Activated naive CD8-positive, alpha-beta T cell treated with anti-CD3 and anti-CD28 coated beads for 36 hours (primary cell): ENCODE measurements at regions not wholly inside any gene's neighbourhood (a gene's known extent, or its start where the extent isn't known, plus 50 kb on each side); places are given as distances from the start of the nearest gene placed in this dataset.

Experiments
- DNase-seq: peaks from one replicate; pipeline ENCODE4 v3.0.0; 2021
- H3K27ac Mint-ChIP-seq: one replicate; pipeline ENCODE4 v1.8.0; 2022; ENCODE audit warnings: mild to moderate bottlenecking, moderate library complexity, mixed read lengths
- H3K27me3 Mint-ChIP-seq: one replicate; pipeline ENCODE4 v1.8.0; 2022; ENCODE audit warnings: mild to moderate bottlenecking, mixed read lengths
- H3K36me3 Mint-ChIP-seq: one replicate; pipeline ENCODE4 v1.8.0; 2021; ENCODE audit warnings: mild to moderate bottlenecking, mixed read lengths
- H3K4me1 Mint-ChIP-seq: one replicate; pipeline ENCODE4 v1.8.0; 2021; ENCODE audit warnings: mixed read lengths
- H3K4me3 Mint-ChIP-seq: one replicate; pipeline ENCODE4 v1.8.0; 2022; ENCODE audit warnings: mild to moderate bottlenecking, moderate library complexity, mixed read lengths
- H3K9me3 Mint-ChIP-seq: one replicate; pipeline ENCODE4 v1.8.0; 2022; ENCODE audit warnings: mixed read lengths

GRCh38 chr2:201962774-201963562, 70.7 kb upstream of the FZD7 start:
- H3K9me3 Mint-ChIP-seq, result no peaks in the 10 kb centered on the region
- no peaks in the 10 kb centered on the region for H3K27me3 Mint-ChIP-seq
- no peaks in the 10 kb centered on the region for H3K36me3 Mint-ChIP-seq
- H3K4me3 Mint-ChIP-seq, result no peak overlapping the region
- H3K27ac Mint-ChIP-seq, result no peak overlapping the region
- DNase-seq, result no peak
- H3K4me1 Mint-ChIP-seq, result no peaks in the 10 kb centered on the region

GRCh38 chr2:201964011-201964410, 69.6 kb upstream of the FZD7 start:
- no peaks in the 10 kb centered on the region for H3K9me3 Mint-ChIP-seq
- no peak for DNase-seq
- H3K4me1 Mint-ChIP-seq, result no peaks in the 10 kb centered on the region
- no peaks in the 10 kb centered on the region for H3K36me3 Mint-ChIP-seq
- H3K27me3 Mint-ChIP-seq, result no peaks in the 10 kb centered on the region
- H3K27ac Mint-ChIP-seq, result peak overlapping the region; percentile 70
- H3K4me3 Mint-ChIP-seq, result no peak overlapping the region

- no peaks in the 10 kb centered on the region for H3K27me3 Mint-ChIP-seq
- H3K9me3 Mint-ChIP-seq, result no peaks in the 10 kb centered on the region
- H3K4me3 Mint-ChIP-seq, result no peak overlapping the region
- peak overlapping the region; percentile 70 for H3K27ac Mint-ChIP-seq
- H3K4me1 Mint-ChIP-seq, result no peaks in the 10 kb centered on the region
- peak; percentile 14 for DNase-seq
- H3K36me3 Mint-ChIP-seq, result no peaks in the 10 kb centered on the region
Observed at GRCh38 chr2:201964631-201965206, 68.9 kb upstream of the FZD7 start.

- DNase-seq, result no peak
- no peaks in the 10 kb centered on the region for H3K27me3 Mint-ChIP-seq
- no peak overlapping the region for H3K27ac Mint-ChIP-seq
- H3K4me3 Mint-ChIP-seq, result no peak overlapping the region
- no peaks in the 10 kb centered on the region for H3K36me3 Mint-ChIP-seq
- H3K4me1 Mint-ChIP-seq, result no peaks in the 10 kb centered on the region
- H3K9me3 Mint-ChIP-seq, result no peaks in the 10 kb centered on the region
Observed at GRCh38 chr2:201965550-201965949, 68.1 kb upstream of the FZD7 start.

GRCh38 chr2:201966691-201967438, 66.8 kb upstream of the FZD7 start:
- Mint-ChIP-seq H3K4me3 (no peak overlapping the region), H3K4me1 (no peaks in the 10 kb centered on the region), H3K9me3 (no peaks in the 10 kb centered on the region), H3K27ac (no peak overlapping the region), H3K36me3 (no peaks in the 10 kb centered on the region), H3K27me3 (peaks cover 6% of the 10 kb centered on the region)
- DNase-seq, result no peak

GRCh38 chr2:201968050-201968449, 65.6 kb upstream of the FZD7 start:
- no peak for DNase-seq
- H3K27me3 Mint-ChIP-seq, result peaks cover 6% of the 10 kb centered on the region
- H3K27ac Mint-ChIP-seq, result no peak overlapping the region
- no peak overlapping the region for H3K4me3 Mint-ChIP-seq
- no peaks in the 10 kb centered on the region for H3K4me1 Mint-ChIP-seq
- no peaks in the 10 kb centered on the region for H3K9me3 Mint-ChIP-seq
- H3K36me3 Mint-ChIP-seq, result no peaks in the 10 kb centered on the region

GRCh38 chr2:201968476-201968875, 65.2 kb upstream of the FZD7 start:
- no peak overlapping the region for H3K27ac Mint-ChIP-seq
- no peaks in the 10 kb centered on the region for H3K36me3 Mint-ChIP-seq
- no peaks in the 10 kb centered on the region for H3K4me1 Mint-ChIP-seq
- no peak for DNase-seq
- H3K4me3 Mint-ChIP-seq, result no peak overlapping the region
- peaks cover 6% of the 10 kb centered on the region for H3K27me3 Mint-ChIP-seq
- H3K9me3 Mint-ChIP-seq, result no peaks in the 10 kb centered on the region

- H3K4me1 Mint-ChIP-seq, result no peaks in the 10 kb centered on the region
- peaks cover 6% of the 10 kb centered on the region for H3K27me3 Mint-ChIP-seq
- no peaks in the 10 kb centered on the region for H3K36me3 Mint-ChIP-seq
- H3K27ac Mint-ChIP-seq, result no peak overlapping the region
- H3K9me3 Mint-ChIP-seq, result no peaks in the 10 kb centered on the region
- H3K4me3 Mint-ChIP-seq, result no peak overlapping the region
- no peak for DNase-seq
Observed at GRCh38 chr2:201969241-201969937, 64.3 kb upstream of the FZD7 start.

GRCh38 chr2:201969938-201970785, 63.5 kb upstream of the FZD7 start:
- H3K27ac Mint-ChIP-seq, result no peak overlapping the region
- no peak overlapping the region for H3K4me3 Mint-ChIP-seq
- no peaks in the 10 kb centered on the region for H3K4me1 Mint-ChIP-seq

GRCh38 chr2:201970786-201971108, 62.9 kb upstream of the FZD7 start:
- H3K4me1 Mint-ChIP-seq, result no peaks in the 10 kb centered on the region

More at GRCh38 chr2:201969938-201970785, 63.5 kb upstream of the FZD7 start:
- no peaks in the 10 kb centered on the region for H3K9me3 Mint-ChIP-seq
- DNase-seq, result no peak
- no peaks in the 10 kb centered on the region for H3K36me3 Mint-ChIP-seq
- H3K27me3 Mint-ChIP-seq, result peaks cover 6% of the 10 kb centered on the region

GRCh38 chr2:201971531-201972228, 62.0 kb upstream of the FZD7 start:
- no peak for DNase-seq
- Mint-ChIP-seq H3K4me1 (no peaks in the 10 kb centered on the region), H3K4me3 (no peak overlapping the region), H3K27me3 (peaks cover 10% of the 10 kb centered on the region), H3K36me3 (no peaks in the 10 kb centered on the region), H3K27ac (no peak overlapping the region), H3K9me3 (no peaks in the 10 kb centered on the region)

More at GRCh38 chr2:201970786-201971108, 62.9 kb upstream of the FZD7 start:
- H3K9me3 Mint-ChIP-seq, result no peaks in the 10 kb centered on the region
- no peak for DNase-seq
- no peak overlapping the region for H3K4me3 Mint-ChIP-seq
- no peaks in the 10 kb centered on the region for H3K36me3 Mint-ChIP-seq
- H3K27ac Mint-ChIP-seq, result no peak overlapping the region
- peaks cover 6% of the 10 kb centered on the region for H3K27me3 Mint-ChIP-seq

GRCh38 chr2:201972621-201973255, 60.9 kb upstream of the FZD7 start:
- H3K36me3 Mint-ChIP-seq, result no peaks in the 10 kb centered on the region

GRCh38 chr2:201973305-201973928, 60.2 kb upstream of the FZD7 start:
- no peak for DNase-seq
- Mint-ChIP-seq H3K27me3 (peaks cover 10% of the 10 kb centered on the region), H3K36me3 (no peaks in the 10 kb centered on the region), H3K4me1 (no peaks in the 10 kb centered on the region), H3K4me3 (no peak overlapping the region), H3K9me3 (no peaks in the 10 kb centered on the region), H3K27ac (no peak overlapping the region)

More at GRCh38 chr2:201972621-201973255, 60.9 kb upstream of the FZD7 start:
- Mint-ChIP-seq H3K4me1 (no peaks in the 10 kb centered on the region), H3K27me3 (peaks cover 10% of the 10 kb centered on the region), H3K9me3 (no peaks in the 10 kb centered on the region), H3K27ac (no peak overlapping the region), H3K4me3 (no peak overlapping the region)
- DNase-seq, result no peak
